ENCODE measurements at regions not wholly inside any gene's neighbourhood (a gene's known extent, or its start where the extent isn't known, plus 50 kb on each side); places are given as distances from the start of the nearest gene placed in this dataset.

- TF ChIP-seq, protein P1, sequence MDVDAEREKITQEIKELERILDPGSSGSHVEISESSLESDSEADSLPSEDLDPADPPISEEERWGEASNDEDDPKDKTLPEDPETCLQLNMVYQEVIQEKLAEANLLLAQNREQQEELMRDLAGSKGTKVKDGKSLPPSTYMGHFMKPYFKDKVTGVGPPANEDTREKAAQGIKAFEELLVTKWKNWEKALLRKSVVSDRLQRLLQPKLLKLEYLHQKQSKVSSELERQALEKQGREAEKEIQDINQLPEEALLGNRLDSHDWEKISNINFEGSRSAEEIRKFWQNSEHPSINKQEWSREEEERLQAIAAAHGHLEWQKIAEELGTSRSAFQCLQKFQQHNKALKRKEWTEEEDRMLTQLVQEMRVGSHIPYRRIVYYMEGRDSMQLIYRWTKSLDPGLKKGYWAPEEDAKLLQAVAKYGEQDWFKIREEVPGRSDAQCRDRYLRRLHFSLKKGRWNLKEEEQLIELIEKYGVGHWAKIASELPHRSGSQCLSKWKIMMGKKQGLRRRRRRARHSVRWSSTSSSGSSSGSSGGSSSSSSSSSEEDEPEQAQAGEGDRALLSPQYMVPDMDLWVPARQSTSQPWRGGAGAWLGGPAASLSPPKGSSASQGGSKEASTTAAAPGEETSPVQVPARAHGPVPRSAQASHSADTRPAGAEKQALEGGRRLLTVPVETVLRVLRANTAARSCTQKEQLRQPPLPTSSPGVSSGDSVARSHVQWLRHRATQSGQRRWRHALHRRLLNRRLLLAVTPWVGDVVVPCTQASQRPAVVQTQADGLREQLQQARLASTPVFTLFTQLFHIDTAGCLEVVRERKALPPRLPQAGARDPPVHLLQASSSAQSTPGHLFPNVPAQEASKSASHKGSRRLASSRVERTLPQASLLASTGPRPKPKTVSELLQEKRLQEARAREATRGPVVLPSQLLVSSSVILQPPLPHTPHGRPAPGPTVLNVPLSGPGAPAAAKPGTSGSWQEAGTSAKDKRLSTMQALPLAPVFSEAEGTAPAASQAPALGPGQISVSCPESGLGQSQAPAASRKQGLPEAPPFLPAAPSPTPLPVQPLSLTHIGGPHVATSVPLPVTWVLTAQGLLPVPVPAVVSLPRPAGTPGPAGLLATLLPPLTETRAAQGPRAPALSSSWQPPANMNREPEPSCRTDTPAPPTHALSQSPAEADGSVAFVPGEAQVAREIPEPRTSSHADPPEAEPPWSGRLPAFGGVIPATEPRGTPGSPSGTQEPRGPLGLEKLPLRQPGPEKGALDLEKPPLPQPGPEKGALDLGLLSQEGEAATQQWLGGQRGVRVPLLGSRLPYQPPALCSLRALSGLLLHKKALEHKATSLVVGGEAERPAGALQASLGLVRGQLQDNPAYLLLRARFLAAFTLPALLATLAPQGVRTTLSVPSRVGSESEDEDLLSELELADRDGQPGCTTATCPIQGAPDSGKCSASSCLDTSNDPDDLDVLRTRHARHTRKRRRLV (CRISPR knock-in tag; IDR thresholded peaks at IDR 0.05) = no peak
- TF ChIP-seq XRCC5 (optimal IDR thresholded peaks at IDR 0.05; ENCODE audit: low read length) (no peak), HOXA3 (CRISPR knock-in tag; IDR thresholded peaks at IDR 0.05) (peak; percentile 49; the same call in 1 of the 2 replicates), ZNF83 (CRISPR knock-in tag; IDR thresholded peaks at IDR 0.05; ENCODE audit: borderline replicate concordance) (no peak), RORA (CRISPR knock-in tag; IDR thresholded peaks at IDR 0.05) (no peak), HNRNPH1 (optimal IDR thresholded peaks at IDR 0.05; ENCODE audit: low read depth, low read length) (no peak), MED8 (CRISPR knock-in tag; IDR thresholded peaks at IDR 0.05; ENCODE audit: insufficient replicate concordance) (no peak), ZNF30 (CRISPR knock-in tag; IDR thresholded peaks at IDR 0.05) (no peak), MBNL3 (CRISPR knock-in tag; conservative IDR thresholded peaks at IDR 0.05) (no peak), ZNF276 (CRISPR knock-in tag; IDR thresholded peaks at IDR 0.05; ENCODE audit: low read depth) (no peak), MIXL1 (CRISPR knock-in tag; IDR thresholded peaks at IDR 0.05) (peak; percentile 80), ZSCAN29 (CRISPR knock-in tag; conservative IDR thresholded peaks at IDR 0.05) (no peak)
- TF ChIP-seq, protein P2, sequence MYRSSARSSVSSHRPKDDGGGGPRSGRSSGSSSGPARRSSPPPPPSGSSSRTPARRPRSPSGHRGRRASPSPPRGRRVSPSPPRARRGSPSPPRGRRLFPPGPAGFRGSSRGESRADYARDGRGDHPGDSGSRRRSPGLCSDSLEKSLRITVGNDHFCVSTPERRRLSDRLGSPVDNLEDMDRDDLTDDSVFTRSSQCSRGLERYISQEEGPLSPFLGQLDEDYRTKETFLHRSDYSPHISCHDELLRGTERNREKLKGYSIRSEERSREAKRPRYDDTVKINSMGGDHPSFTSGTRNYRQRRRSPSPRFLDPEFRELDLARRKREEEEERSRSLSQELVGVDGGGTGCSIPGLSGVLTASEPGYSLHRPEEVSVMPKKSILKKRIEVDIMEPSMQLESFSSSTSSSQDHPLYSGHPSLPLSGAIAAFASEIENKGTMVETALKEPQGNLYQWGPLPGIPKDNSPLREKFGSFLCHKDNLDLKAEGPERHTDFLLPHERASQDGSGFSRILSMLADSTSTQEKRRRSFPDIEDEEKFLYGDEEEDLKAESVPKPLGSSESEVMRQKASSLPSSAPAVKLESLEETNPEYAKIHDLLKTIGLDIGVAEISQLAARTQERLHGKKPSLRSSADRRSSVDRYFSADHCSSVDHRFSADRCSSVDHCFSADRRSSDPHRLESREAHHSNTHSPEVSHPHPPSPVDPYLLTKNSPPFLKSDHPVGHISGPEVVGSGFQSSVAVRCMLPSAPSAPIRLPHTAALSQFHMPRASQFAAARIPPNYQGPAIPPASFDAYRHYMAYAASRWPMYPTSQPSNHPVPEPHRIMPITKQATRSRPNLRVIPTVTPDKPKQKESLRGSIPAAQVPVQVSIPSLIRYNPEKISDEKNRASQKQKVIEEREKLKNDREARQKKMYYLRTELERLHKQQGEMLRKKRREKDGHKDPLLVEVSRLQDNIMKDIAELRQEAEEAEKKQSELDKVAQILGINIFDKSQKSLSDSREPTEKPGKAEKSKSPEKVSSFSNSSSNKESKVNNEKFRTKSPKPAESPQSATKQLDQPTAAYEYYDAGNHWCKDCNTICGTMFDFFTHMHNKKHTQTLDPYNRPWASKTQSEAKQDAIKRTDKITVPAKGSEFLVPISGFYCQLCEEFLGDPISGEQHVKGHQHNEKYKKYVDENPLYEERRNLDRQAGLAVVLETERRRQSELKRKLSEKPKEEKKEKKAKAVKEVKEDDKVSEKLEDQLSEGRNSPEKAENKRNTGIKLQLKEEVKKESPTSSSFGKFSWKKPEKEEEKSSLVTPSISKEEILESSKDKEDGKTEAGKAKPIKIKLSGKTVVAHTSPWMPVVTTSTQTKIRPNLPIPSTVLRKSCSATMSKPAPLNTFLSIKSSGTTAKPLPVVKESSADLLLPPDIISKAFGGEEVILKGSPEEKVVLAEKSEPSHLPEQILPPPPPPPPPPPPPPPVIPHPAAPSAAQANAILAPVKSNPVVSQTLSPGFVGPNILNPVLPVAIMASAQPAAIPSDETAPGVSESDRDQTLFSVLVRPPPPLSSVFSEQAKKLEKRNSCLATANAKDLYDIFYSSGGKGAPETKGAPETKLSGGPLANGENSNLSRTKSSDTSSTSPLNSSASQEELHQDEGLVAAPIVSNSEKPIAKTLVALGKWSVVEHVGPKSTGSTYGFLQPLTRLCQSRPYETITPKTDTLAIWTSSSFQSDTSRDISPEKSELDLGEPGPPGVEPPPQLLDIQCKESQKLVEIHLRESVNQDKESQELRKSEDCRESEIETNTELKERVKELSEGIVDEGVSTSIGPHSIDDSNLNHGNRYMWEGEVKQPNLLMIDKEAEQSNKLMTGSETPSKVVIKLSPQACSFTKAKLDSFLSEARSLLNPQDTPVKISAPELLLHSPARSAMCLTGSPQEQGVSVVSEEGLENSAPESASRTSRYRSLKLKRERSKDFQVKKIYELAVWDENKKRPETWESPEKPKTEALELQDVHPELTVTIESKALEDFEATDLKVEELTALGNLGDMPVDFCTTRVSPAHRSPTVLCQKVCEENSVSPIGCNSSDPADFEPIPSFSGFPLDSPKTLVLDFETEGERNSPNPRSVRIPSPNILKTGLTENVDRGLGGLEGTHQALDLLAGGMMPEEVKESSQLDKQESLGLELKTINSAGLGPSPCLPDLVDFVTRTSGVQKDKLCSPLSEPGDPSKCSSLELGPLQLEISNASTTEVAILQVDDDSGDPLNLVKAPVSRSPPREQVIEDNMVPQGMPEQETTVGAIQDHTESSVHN (CRISPR knock-in tag; IDR thresholded peaks at IDR 0.05) = no peak
- TF ChIP-seq, protein P3, sequence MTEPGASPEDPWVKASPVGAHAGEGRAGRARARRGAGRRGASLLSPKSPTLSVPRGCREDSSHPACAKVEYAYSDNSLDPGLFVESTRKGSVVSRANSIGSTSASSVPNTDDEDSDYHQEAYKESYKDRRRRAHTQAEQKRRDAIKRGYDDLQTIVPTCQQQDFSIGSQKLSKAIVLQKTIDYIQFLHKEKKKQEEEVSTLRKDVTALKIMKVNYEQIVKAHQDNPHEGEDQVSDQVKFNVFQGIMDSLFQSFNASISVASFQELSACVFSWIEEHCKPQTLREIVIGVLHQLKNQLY (CRISPR knock-in tag; IDR thresholded peaks at IDR 0.05) = no peak
- TF ChIP-seq, protein P4, sequence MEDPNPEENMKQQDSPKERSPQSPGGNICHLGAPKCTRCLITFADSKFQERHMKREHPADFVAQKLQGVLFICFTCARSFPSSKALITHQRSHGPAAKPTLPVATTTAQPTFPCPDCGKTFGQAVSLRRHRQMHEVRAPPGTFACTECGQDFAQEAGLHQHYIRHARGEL (CRISPR knock-in tag; IDR thresholded peaks at IDR 0.05) = no peak
Observed at GRCh38 chr22:33130473-33130872, 72.3 kb upstream of the SYN3 start (continued).

All from HepG2 (cell line).